Astrocyte of the cerebellum (primary cell): ENCODE measurements at regions not wholly inside any gene's neighbourhood (a gene's known extent, or its start where the extent isn't known, plus 50 kb on each side); places are given as distances from the start of the nearest gene placed in this dataset.

Experiments used
- DNase-seq: peaks from one replicate; pipeline ENCODE4 v3.0.0-alpha.2; 2011; ENCODE audit warnings: low read depth
- H3K4me3 ChIP-seq: 2 replicates; pipeline ENCODE4 v1.5.1; 2011; ENCODE audit warnings: mild to moderate bottlenecking, low read depth, low read length, moderate library complexity
- CTCF ChIP-seq: IDR thresholded peaks from 2 replicates; pipeline ENCODE4 v1.5.1; 2012; ENCODE audit warnings: low read length, low read depth, moderate library complexity, mild to moderate bottlenecking; ENCODE audit errors: missing control alignments
- in situ Hi-C: cut with HindIII; loops from 2 replicates; pipeline ENCODE4 v1.10.0; 2017; ENCODE audit warnings: low sequenced_read_pairs

DNA sequence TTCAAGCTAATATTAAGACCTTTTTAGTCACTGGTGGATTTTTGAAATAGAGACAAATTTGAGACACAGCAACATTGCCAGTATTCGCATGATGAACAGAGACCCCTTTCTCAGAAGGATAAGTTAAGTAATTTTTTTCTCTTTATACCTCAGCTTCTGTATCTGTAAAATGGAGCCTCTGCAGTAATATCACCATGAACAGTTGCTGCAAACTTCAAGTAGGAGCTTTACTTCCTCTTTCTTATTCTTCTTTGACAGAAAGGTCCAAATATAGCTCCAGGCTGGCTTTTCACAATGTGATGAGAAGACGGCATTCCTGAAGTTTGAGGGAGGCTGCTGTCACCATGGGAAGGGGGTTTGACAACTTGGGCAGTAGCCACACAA lies 158.7 kb downstream of the TDRD15 start:
- no peak overlapping the region for H3K4me3 ChIP-seq
- in situ Hi-C loops, result loop anchor here (5.0 kb wide), 1 partner anchor 60 kb away; no protein-coding TSS in a partner anchor
- no peak for TF ChIP-seq CTCF
- no peak for DNase-seq

- H3K4me3 ChIP-seq, result no peak overlapping the region
- DNase-seq, result no peak
- no peak for TF ChIP-seq CTCF
- in situ Hi-C loops, result no loop called here
These were observed 164.5 kb downstream of the TDRD15 start for GRCh38 chr2:21288299-21288698.

DNA sequence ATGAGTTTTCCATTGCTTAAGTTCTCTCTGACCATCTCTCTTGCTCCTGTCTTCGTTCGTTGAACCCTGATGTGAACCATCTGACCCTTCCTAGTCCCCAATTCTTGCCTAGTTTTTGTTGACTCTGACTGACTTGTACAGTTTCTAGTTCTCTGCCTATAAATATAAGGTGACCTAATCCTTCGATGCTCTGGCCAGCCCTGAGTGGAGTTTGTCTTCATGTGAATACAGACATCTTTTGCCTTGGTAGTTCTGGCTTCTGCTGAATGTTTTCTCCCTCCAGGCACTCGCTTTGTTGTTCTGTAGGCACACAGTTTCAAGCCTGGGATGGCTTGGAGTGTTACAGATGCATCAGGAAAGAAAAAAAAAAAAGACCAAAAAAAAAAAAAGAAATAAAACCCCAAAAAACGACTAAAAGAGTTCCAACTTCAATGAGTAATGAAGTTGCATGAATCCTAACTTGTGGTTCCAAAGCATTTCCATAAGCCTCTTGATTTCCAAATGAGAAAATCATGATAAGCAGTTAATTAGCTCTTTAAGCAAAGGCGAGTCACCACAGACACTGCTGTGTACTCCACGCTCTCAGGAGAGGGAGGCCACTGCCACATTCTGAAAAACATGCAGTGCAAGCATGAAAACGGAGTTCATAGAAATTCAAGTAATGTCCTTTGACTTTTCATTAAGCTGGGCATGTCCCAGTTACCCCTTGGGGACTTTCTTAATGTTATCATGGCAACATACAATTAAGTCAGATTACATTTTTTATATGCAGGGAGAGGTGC lies 165.2 kb downstream of the TDRD15 start:
- no peak for TF ChIP-seq CTCF
- in situ Hi-C loops, result no loop called here
- no peak for DNase-seq
- H3K4me3 ChIP-seq, result no peak overlapping the region

GRCh38 chr2:21289551-21289950 lies 165.8 kb downstream of the TDRD15 start:
- in situ Hi-C loops, result no loop called here
- DNase-seq, result no peak
- no peak for TF ChIP-seq CTCF
- no peak overlapping the region for H3K4me3 ChIP-seq

DNA sequence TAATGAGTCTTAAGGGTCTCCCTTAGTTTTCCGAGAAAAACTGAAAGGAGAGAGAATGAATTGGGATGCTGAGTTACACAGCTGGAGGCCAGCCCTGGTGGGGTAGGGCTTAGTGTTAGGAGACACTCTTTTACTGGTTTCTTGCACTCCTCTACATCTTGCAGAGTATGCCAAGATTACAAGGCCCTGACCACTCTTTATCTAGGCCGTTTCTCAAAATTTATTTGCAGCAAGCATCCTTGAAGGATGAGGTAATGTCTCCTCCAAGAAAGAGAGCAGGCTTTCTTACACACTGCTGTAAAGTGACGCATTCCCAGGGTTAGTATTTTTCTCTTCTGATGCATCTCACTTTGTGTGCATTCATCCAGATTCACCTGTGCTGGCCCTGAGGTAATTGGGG lies 166.2 kb downstream of the TDRD15 start:
- no peak for TF ChIP-seq CTCF
- in situ Hi-C loops, result no loop called here
- no peak for DNase-seq
- no peak overlapping the region for H3K4me3 ChIP-seq

GRCh38 chr2:21291426-21291825 lies 167.7 kb downstream of the TDRD15 start:
- no peak for DNase-seq
- TF ChIP-seq CTCF, result no peak
- in situ Hi-C loops, result no loop called here
- H3K4me3 ChIP-seq, result no peak overlapping the region

GRCh38 chr2:21294446-21294845 lies 170.7 kb downstream of the TDRD15 start:
- TF ChIP-seq CTCF, result no peak

More at GRCh38 chr2:21294446-21294845, 170.7 kb downstream of the TDRD15 start:
- DNase-seq, result no peak
- H3K4me3 ChIP-seq, result no peak overlapping the region
- in situ Hi-C loops, result no loop called here
